GM19238 (cell line): ENCODE measurements at regions not wholly inside any gene's neighbourhood (a gene's known extent, or its start where the extent isn't known, plus 50 kb on each side); places are given as distances from the start of the nearest gene placed in this dataset.
"Not testable (repeated sequence)": the region's sequence is repeated elsewhere in the genome, so short reads cannot be mapped to it uniquely, and the experiment has no call there.

Experiments
- DNase-seq: peaks from one replicate; pipeline ENCODE4 v3.0.0; 2011; ENCODE audit warnings: low spot score; ENCODE audit not compliant: insufficient read length

DNA sequence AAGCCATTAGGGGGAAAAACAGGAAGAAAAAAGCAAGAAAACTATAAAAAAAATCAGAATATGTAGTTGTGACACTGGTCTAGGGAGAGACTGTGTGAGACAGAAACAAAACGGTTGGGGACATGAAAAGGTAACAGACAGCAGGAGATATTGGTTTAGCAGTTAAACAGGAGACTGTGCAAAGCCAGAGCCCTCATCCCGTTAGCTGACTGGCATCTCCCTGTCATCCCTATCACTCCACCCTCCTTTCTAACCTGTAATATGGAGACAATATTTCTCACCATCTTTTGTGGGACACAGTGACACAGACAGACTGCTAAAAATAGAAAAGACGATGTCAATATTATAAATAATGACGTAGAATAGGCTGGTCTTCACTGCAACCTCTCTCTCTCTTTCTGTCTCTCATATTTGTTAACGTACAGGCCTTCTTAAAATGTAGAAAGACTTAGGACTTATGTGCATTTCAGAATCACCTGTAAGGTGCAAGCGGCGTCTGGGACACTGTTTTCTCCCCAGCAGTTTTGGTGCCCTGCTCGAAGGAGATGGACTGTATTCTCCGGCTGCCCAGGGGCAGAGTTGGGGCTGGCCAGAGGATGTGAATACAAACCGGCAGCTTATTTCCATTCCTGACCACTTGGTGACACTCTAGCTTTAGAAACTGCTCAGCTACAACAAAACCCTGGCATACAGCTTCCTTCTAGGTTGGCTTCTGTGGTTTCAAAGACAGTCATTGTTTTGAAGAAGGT, 190.6 kb downstream of the MAT2B start:
- no peak for DNase-seq

DNA sequence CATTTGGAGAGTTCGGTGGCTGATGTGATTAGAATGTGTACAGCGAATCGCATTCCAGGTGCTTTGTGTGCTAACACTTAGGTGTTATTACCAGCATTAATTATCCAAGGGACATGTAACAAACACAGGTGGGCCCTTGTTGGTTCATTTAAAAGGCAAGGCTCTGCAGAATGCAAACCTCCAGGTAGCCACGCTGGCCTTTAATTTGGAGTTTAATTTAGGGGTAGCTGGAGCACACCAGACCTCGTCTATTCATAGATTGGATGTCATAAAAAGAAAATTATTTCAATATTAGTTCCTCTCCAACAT, 191.1 kb downstream of the MAT2B start:
- no peak for DNase-seq

DNA sequence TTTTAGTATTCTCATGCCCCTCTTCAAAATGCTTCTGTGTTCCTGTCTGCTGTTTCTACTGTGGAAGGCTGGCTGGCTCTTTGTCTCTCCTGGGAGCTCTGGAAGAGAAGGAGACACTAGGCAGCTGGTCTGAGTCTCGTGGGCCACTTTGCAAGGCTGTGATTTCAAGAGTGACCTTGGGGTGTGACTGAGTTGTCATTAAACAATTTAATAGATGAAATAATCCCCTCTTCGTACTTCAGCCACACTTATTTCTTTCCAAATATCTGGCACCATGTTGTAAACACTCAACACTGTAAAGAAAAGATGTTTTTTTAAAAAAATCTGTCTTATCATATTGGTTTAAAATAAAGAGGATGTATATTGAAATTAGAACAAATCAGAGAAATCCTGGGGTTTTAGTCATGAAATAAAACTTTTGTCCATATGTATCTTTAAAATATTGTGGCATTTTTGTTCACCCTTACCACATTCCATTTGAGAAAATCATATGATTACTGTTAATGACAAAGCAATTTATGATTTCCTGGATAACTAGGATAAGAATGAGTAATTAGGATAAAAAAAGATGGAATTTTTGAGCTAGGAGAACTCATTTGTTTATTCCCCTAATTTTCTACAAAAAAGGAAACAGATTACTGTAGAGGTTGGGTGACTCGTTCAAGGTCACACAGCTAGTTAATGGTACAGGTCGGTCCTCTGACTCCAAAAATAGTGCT, 200.8 kb downstream of the MAT2B start:
- DNase-seq, result no peak

DNA sequence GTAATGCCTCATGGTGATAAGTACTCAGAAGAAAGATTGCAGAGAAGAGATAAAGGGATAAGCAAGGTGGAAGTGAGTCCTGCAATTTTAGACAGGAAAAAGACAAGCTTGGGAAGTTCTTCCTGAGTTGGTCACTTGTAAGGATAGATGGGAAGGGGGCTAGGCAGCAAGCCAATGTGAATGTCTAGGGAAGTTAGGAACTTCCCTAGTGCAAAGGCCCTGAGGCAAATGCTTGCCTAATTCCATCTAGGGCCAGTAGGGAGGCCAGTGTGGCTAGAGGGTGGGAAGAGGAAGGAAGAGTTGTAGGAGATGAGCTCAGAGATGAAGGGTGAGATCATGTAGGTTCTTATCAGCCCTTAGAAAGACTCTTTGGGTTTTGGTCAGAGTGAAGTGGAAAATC, 206.6 kb downstream of the MAT2B start:
- no peak for DNase-seq

DNA sequence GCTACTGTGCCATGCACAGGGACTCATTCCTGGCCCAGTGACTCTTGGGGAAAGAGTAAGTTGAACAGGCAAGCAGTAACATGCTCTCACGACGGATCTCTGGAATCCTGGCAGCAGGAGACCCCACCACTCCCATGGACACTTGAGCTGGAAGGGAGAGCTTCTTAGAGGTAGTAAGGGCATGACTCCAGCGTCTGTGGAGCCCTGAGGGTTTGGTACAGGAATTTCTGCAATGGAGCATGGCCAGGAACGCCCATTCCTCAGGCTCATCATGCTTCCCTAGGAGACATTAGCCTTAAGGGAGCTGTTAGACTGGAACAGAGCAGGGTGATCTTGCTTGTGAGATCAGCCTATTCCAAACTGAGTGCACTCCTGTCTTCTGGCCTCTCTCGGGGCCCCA, 212.9 kb downstream of the MAT2B start:
- DNase-seq, result no peak

DNA sequence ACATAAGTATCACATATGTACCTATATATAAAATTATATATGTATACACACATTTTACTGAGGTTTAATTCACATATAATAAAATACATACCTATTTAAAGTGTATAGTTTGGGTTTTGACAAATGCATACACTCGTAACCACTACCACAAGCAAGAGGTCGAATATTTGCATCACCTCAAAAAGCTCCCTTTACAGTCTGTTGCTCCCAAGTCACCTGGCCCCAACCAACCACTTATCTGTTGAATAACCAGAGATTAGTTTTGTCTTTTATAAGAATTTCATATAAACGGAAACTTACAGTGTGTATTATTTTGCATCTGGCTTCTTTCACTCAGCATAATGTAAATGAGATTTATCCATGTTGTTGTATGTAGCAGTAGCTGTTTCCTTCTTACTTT, 218.9 kb downstream of the MAT2B start:
- DNase-seq, result no peak

DNA sequence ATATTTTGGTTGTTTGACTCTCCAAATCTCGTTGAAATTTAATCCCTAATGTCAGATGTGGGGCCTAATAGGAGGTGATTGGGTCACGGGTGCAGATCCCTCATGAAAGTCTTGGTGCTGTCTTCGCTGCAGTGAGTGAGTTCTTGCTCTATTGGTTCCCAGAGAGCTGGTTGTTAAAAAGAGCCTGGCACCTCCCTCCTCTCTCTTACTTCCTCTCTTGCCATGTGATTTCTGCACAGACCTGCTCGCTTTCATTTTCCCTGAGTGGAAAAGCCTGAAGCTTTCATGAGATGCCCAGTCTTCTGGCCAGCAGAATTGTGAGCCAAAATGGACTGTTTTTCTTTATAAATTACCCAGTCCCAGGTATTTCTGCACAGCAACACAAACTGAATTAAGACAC, 221.6 kb downstream of the MAT2B start:
- no peak for DNase-seq

DNA sequence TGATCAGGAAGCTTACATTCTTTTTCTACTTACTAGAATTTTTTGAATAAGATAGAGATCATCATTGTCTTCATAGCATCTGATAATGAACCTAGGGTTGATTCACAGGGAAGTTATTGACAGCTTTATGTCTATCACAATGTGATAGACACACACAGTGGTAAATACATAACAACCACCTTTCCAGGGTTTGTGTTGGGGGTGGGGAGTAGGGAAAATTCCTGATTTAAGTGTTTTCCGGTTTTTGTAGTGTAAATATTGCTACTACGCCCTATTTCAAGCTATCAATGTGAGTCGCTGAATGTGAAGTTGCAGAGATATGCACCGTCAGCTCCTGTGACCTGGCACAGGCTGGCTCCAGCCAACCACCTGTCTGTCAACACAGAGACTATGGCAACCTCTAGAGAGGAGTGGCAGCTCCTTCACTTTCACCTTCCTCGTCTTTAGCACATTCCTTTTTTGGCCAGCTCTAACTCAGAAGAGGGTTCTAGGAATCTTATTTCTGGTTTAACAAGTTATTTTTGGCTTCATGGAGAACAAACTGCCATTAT, 224.9 kb downstream of the MAT2B start:
- DNase-seq, result no peak

DNA sequence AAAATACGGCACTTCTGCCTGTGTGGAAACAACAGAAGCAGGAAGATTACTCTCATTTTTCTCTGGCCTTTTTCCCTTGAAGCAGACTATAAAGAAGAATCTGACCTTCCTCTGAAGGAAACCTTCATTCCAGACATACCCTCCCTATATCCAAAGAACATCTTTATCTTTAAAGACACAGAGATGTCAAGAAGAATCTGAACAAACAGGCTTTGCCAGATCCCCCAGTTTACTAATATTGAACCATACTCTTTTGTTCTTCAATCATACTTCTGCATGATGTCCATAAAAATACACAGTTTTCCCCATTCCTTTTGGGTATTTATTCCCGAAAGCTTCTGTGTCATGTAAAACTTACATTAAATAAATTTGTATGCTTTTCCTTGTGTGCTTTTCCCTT, 225.8 kb downstream of the MAT2B start:
- DNase-seq, result no peak

DNA sequence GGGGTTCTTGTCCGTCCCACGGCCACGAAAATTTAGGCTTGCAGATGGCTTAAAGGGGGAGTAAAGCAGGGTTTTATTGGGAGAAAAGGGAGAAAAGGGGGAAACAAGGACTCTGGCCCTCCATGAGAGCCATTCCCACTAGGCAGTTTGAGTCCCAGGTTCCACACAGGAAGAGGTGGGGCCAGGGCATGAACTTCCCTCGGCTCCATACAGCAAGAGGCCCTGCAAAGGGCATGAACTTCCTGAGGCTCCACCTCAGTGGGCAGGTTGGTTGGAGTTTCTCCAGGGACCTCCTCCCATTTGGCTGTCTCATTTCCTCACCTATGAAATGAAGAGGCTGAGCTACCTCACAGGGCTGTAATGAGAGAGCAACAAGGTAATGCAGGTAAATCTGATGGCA, 229.7 kb downstream of the MAT2B start:
- DNase-seq, result no peak

DNA sequence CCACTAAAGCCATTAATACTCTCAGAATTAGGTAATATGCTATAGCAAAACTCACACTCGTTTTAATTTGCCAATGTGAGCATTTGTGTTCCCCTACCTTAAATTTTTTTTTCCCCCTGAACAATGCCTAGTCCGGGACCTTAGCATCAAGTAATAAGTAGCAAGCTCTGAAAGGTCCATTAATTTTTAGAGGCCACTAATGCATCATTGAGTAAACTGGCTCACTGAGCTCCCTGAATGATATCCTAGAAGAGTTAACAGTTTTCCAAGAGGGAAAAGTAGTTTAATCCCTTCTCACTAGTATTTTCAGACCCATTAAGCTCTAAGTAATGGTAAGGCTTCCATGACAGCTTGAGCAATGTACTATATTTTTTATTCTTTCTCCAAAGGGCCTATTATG, 242.2 kb downstream of the MAT2B start:
- DNase-seq, result no peak

DNA sequence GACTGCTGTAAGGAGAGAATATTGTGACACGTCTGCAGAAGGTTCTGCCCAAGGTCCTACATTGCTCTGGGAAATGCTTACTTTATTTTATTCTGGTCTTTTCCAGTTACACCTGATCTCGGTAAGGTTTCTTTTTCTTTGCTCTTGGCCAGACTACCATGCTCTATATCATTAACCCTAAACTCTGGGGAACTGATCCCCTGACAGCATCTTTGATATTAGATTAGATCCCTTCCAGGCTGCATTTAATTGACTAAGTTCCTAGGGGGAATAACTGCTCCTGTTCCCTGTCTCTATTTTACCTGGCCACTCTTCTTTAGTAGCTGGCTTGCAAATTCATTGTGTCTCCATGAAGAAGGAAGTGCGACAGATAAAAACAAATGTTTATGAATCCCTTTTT, 243.5 kb downstream of the MAT2B start:
- no peak for DNase-seq

DNA sequence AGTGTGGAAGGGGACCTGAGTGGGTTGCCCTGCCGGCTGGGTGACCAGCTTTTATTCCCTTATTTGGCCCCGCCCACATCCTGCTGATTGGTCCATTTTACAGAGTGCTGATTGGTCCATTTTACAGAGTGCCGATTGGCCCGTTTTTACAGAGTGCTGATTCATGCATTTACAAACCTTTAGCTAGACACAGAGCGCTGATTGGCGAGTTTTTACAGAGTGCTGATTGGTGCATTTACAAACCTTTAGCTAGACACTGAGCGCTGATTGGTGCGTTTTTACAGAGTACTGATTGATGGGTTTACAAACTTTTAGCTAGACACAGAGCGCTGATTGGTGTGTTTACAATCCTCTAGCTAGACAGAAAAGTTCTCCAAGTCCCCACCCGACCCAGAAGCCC, 245.0 kb downstream of the MAT2B start:
- DNase-seq, result not testable (repeated sequence)

DNA sequence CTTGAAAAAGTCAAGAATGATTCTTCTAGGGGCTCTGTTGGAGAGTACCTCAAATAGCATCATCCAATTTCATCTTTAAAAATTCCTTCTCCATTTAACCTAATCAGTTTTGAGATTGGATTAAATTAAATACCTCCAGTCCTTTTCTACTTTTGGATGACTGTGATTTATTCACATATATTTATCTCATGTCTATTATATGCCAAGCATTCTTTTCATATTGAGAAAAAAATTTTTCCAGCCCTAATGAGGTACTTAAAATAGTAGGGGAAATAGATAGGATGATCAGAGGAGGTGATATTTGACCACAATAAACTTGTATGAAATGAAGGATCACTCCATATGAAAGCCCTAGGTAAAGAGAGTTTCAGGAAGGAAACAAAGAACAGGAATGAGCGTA, 250.1 kb downstream of the MAT2B start:
- no peak for DNase-seq

DNA sequence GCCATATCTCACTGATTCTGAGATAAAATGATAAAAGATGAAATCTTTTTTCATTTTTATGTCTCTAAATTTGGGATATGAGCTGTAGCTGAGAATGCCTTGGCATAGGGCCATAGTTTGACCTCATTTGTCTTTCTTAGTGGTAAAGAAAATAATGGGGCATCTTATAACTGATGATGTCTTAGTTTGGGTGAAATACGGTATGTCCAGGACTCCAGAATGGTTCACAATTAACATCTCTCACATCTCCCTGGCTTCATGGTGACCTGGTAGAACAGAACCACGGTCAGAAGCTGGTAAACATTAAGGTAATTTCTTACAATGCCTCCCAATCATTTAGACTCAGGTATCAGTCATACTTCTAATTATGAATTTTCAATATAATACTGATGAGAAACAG, 250.8 kb downstream of the MAT2B start:
- DNase-seq, result no peak

DNA sequence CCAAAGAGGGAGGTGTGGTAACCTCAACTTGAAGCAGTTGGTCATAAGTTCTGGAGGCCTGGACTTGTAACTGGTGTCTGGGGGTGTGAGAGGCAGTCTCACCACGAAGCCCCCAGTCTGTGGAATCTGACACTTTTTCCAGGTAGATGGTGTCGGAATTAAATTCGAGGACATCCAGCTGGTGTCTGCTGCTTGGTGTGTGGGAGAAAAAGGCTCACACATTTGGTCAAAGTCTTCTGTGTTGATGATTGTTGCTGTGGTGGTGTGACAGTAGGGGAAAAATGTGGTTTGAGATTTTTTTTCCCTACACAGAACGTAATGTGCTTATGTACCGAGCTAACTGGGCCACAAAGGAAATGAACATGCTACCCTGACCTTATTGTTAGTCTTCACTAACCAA, 251.9 kb downstream of the MAT2B start:
- DNase-seq, result no peak

DNA sequence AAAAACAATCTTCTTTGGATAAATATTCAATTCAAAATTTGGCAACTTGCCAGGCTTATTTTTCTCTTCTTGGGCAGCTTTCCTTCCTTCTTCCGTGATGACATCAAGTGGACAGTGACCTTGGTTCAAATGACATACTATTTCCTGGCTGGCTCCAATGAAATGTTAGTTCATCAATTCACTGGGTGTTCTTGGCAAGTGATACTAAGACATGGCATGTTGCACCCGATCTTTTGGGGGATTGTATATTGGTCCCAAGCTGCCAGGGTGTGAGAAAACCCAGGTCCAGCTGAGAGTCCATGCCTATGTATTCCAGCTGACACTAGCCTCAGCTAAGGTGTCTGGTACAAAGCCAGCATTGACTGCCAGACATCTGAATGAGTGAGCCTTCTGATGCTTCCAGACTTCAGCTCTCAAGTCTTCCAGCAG, 252.9 kb downstream of the MAT2B start:
- no peak for DNase-seq

DNA sequence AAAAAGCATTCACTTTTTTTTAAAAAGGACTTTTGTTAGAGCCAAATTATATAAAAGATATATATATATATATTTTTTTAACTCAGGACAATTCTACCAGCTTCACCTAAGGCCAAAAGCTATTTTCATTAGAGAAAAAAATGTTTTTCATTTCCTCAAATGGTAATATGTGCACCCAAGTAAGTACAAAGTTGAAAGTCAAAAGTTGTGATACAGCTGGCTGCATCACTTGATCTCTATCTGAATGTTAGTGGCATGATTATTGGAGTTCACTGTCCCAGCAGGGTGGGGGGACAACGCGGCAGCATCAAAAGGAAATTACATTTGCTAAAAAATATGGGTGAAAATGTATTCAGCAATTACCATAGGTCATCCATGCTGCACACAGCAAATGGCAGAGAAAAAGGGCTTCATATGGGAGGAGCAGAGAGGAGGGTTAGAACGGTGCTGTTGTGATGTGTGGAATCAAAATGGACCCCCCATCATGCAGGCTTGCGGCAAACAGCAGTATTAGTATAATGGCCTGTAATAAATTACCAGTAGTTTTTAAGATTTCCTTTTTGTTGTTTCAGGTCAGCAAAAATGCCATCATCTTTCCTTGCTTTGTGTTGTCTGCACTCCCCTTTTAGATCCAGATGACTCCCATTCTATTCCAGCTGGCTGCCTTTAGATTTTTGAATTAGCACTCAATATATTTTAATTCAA, 253.7 kb downstream of the MAT2B start:
- DNase-seq, result no peak

DNA sequence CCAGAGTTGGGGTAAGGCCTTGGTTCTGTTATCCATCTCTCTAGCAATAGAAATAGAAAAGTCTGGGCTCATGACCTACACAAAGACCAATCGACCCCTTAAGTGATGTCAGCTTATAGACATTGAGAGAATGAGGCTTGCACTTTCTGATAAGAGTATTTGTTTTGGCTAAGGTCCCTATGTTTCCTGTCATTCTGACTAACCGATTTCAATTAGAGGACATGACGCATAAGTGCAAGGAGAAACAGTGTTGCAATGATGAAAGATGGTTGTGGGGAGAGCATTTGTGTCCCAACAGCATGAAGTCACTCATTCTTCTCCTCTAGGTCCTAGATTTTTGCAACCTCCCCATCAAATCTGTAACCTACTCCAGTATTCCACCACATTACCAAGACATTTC, 255.1 kb downstream of the MAT2B start:
- DNase-seq, result no peak

DNA sequence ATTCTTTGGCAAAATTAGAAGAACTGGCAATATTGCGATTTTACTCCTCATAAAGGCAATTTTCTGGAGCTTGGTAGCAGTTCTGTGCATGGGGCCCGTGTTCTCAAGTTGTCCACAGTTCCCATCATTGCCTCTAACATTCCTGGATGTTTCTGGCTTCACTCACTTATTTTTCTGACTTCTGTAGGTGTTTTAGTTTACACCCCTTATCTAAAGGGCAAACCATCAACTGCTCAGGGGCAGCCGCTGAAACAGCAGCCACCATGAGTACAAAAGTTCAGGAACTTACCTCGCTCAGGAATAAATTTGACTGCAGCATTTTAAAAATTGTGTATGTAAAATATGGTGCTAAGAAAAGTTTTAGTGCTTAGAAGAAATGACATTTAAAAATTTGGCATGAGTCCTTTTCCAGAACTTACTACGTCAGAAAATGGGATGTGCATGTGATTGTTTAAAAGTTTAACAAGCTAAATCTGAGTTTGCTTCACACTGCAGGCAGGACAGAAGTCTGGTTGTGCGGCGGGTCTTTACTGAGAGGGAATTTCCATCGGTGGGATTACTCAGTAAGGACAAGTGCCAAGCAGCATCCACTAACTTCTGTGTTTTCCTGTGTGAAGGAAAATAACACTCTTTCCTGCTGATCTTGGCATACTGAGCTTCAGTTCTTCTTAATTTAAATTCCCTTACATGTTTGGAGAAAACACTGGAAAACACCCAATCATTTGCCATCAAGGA, 261.7 kb downstream of the MAT2B start:
- no peak for DNase-seq

DNA sequence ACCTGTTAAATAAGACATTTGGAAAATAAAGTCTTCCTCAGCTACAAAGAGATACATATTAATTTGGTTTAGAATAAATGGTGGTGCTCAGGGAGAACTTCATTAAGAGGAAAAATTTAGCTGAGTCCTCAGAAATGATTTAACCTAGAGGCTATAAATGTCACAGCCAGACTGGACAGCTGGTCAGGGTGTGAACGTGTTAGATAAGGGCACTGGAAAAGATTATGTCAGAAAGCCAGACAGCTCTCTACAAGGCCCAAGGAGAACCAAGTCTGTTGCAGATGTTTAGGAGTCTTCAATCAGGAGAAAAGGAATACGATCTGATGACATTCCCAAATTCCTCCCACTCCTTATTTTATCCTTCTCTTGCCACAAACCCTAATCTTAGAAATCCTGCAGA, 265.2 kb downstream of the MAT2B start:
- no peak for DNase-seq

DNA sequence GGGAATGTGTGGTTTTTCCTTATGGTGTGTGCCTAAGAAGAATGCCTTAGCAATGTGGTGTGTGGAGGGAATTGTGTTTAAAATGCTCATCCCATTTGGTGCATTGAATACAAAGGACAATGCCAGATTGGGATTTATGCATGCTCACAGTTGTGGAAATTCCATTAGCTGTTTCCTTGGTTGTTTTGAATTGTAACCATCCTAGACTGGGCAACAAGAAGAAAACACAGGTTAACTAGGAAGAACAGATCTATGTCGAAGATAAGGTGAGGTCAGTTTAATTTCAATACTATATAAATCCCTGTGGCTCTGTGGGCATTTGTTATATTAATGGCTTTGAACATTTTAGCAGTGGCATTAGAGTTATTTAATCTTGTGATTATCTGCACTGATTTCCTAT, 266.8 kb downstream of the MAT2B start:
- no peak for DNase-seq
